Stimulated activated CD4-positive, alpha-beta T cell treated with anti-CD3 and anti-CD28 coated beads, Interleukin-12 subunit alpha, Interleukin-12 subunit beta, amount 100 ng/mL, for 48 hours (primary cell): ENCODE measurements at regions not wholly inside any gene's neighbourhood (a gene's known extent, or its start where the extent isn't known, plus 50 kb on each side); places are given as distances from the start of the nearest gene placed in this dataset.

Source experiments
- DNase-seq, 3 donors: peaks; one replicate each; pipeline ENCODE4 v3.0.0-alpha.2; 2020; ENCODE audit warnings: low read depth in 2 of 3, low spot score in 1 of 3

DNA sequence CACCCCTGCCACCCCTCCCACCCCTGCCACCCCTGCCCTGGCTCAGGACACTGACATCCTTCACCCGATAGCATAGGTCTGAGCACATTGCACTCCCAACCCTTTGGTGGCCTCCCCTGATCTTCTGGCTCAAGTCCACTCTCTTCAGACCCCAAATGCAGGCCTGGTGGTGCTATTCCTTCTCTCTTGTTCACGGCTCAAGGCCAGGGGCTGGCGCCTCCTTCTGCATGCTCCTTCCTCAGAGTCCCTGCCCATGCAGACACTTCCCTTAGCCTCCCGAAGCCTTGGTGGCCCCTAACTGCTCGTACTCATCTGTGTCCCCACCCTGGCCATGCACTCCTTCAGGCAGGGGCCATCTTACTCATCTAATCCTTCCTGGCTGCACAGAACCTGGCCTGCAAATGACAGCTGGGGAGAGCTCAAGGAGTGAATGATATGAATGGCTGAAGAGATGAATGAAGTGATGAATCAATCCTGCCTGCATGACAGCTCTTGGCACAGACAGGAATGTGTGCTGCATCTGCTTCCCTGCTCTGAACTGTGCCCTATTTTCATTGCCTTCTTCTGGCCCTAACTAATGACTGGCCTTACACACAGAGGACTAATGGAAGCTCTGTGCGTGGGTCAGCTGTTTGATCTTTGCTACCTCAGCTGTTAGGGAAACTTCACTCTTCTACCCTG, 290.8 kb downstream of the DYSF start:
- no peak for DNase-seq

DNA sequence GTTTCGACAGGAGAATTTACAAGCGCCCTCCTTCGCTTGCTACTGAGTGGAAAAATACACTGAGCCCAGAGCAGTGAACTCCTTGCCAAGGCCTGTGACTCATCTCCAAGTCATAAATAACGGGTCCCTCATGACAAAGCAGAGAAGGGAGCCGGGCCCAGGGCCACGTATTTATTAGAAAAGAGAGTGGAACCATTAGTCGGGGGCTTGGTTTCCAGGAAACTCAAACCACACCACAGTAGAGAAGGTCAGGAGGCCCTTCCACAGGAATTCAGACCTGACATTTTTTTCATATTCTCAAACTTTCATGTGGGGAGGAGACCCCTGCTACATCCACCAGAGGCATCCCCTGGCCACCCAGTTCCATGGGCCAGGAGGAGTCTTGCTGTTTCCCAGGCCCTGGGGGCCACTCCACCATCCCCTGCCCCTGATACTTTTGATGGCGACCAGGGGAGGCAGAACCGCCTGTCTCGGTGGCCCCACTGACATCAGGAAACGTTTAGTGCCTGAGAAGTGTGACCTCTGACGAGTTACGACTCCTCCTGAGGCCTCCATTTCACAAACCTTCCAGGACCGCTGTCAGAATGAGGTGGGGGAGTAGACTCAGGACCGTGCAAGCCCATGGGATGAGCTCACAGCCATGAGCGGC, 289.7 kb downstream of the DYSF start:
- no peak for DNase-seq

- DNase-seq: no peak
These were observed 283.6 kb downstream of the DYSF start for GRCh38 chr2:71736986-71737385.

DNA sequence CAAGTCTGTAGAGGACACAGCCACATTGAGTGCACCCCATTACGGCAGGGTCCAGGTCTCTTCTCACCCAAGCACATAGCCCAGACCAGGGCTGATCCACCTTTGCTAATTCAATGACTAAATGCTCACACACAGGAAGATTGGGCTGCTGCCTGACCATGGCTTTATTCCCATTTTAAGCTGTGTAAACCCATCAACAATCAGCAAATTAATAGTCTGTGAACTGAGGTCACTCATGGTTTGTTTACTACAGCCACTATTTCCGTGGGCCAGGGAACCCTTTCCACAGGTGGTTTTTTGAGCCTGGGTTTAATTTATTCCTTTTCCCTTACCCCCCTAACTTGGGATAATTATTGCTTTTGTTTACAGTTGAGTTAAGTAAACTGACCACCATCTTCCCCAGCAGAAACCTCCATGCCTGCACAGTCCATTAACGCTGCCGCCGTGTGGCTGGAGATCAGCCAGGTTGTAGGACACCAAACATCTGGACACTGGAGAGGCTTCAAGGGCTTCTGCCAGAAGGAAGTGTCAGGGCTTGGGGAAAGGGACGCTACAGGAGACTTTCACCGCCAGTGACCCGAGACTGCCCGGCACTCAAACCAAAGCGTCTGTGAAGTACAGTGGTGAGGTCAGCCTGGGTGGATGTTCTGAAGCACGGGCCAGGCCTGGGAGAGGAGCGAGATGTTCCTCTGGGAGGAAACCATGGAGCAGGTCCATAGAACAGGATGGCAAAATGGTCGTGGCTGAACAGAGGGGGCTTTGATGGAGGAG, 282.9 kb downstream of the DYSF start:
- no peak for DNase-seq
